ENCODE measurements at regions not wholly inside any gene's neighbourhood (a gene's known extent, or its start where the extent isn't known, plus 50 kb on each side); places are given as distances from the start of the nearest gene placed in this dataset.
"Not testable (repeated sequence)": the region's sequence is repeated elsewhere in the genome, so short reads cannot be mapped to it uniquely, and the experiment has no call there.

DNA sequence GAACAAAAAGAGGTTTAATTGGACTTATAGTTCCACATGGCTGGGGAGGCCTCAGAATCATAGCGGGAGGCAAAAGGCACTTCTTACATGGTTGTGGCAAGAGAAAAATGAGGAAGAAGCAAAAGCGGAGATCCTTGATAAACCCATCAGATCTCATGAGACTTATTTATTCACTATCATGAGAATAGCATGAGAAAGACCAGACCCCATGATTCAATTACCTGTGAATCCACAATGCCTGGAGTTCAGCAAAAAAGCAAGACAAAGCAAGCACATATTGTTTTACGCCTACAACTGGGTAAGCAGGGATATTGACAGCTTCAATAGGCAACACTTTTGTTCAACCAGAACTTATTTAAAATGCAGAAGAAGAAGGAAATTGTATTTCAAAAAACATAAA, 218.2 kb downstream of the RPL10L start:
- DNase-seq (ENCODE audit: low spot score) = no peak

GRCh38 chr14:46432516-46432915, 219.1 kb downstream of the RPL10L start:
- no peak for DNase-seq (ENCODE audit: low spot score)

DNA sequence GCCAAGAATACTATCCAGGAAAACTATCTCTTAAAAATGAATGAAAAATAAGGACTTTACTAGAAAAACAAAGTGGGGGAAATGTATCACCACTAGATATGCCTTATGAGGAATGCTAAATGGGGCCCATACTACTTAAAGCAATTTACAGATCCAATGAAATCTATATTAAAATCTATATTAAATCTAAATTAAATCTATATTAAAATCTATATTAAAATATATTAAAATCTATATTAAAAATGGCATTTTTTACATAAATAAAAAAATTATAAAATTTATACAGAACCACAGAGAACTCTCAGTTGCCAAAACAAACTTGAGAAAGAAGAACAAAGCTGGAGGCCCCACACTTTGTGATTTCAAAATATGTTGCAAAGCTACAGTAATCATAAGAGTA, 234.5 kb downstream of the RPL10L start:
- no peak for DNase-seq (ENCODE audit: low spot score)

DNA sequence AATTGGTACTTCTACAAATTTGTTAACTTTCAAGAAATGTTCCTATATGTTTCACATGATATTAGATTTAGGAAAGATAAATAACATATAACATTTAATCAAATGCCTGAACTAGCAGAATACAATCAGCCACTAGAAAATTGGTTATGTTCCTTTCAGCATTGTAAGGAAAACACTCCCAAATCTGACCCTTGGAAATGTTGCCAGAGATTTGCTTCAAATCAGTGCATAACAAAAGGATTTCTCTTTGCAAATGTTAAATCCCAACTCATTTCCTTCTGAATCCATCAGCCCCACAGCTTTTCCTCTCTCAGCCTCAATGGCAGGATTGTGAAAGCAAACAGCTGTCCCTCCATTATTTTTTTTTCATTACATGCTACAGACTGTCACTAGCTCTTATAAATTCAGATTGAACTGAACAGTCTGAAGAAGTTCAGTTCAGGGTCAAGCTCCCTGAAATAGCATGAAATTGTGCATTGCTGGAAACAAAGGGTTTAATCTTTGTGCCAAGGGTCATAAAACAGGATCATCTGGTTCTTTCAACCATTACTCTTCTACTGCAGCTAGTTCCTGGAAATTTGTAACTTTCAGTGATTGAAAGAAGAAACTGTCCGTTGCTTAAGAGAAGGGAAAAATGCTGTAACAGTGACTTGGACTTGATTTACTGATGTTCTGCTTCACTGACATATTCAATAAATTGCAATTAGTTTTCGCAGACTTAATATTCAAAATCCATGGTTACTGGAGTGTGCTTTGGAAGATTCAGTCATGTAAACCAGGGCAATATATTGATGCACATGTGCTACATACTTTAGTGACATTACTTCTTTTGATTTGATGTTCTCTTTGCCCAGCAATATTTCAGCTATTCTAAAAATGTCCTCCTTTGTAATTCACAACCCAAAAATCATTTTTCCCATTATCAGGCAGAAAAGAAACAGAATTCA, 246.4 kb downstream of the RPL10L start:
- peak; percentile 16 for DNase-seq (ENCODE audit: low spot score)

GRCh38 chr14:46402001-46402690, 249.4 kb downstream of the RPL10L start:
- DNase-seq (ENCODE audit: low spot score) = not testable (repeated sequence)

GRCh38 chr14:46401066-46401465, 250.5 kb downstream of the RPL10L start:
- DNase-seq (ENCODE audit: low spot score) = no peak

- no peak for DNase-seq (ENCODE audit: low spot score)
These were observed 252.5 kb downstream of the RPL10L start for GRCh38 chr14:46399049-46399448.

GRCh38 chr14:46384611-46385010, 267.0 kb downstream of the RPL10L start:
- DNase-seq (ENCODE audit: low spot score) = no peak

- DNase-seq (ENCODE audit: low spot score) = no peak
These were observed 269.9 kb downstream of the RPL10L start for GRCh38 chr14:46381674-46382073.

DNA sequence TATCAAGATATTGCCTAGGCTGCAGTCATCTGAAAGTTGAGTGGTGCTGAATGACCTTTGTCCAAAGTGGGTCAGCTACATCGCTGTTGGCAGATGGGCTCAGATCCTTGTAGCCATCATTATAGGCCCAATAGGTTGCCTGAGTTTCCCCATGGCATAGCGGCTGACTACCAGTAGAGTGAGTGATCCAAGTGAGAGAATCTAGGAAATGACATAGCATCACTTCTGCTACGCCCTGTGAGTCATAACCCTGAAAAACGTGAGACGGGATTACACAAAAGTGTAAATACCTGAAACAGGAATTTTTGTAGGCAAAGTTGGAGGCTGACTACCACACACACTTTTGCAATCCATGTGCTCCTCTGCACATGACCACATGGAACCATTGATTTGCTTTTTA, 273.3 kb downstream of the RPL10L start:
- DNase-seq (ENCODE audit: low spot score) = no peak

DNA sequence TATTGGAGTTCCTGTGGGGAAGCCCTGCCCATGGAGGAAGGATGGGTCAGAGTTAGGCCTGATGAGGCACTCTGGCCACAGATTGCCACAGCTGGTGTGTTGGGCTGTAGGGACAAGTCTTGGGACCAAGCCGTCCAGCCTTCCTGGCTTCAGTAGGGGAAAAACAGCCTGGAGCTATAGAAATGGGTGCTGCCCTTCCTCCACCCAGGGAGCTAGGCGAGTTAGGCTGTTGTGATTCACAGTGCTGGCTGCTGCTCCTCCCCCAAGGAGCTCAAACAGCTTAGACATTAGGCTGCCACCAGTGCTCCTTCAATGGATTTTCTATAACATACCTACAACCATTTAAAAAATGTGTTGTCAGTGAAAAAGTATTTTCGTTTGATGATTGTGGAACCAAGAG, 274.3 kb downstream of the RPL10L start:
- DNase-seq (ENCODE audit: low spot score) = no peak

- DNase-seq (ENCODE audit: low spot score) = no peak
These were observed 282.2 kb downstream of the RPL10L start for GRCh38 chr14:46369391-46369790.

- no peak for DNase-seq (ENCODE audit: low spot score)
These were observed 283.3 kb downstream of the RPL10L start for GRCh38 chr14:46368275-46368674.

DNA sequence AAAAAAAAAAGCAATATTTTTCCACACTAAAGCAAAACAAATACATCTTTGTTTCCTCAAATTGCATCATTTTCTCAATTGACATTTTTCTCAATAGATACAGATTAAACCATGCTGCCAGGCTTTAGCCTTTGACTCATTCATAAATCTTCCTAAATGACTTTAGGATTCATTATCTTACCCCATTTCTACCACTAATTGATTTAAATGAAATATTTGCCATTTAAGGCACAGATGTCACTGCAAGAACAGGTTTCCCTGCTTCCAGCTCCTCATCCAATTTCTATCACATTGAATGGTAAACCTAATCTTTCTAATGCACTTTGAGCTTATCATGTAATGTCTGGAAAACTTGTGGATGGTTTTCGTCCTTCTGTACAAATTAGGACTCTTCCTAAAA, 298.7 kb downstream of the RPL10L start:
- DNase-seq (ENCODE audit: low spot score) = no peak

- peak; percentile 7 for DNase-seq (ENCODE audit: low spot score)
These were observed 307.1 kb downstream of the RPL10L start for GRCh38 chr14:46344327-46344937.

GRCh38 chr14:46325777-46326176, 325.8 kb downstream of the RPL10L start:
- DNase-seq (ENCODE audit: low spot score) = no peak

DNA sequence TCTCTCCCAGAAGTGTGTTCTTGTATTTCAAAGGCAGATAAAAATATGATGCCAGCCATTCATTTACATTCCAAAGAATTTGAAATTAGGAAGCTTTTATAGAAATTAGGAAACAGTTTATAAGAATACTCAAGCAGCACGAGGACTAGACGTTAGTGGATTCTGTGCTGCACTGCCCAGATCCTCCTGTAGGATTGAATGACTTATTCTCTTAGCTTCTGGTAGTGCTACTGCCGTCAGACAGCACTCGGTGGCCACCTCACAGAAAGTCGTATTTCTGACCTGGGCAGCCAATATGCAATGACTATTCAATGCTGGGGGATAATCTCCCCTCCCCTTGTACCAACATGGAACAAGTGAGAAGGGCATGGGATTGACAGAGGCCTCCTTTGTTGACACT, 326.4 kb downstream of the RPL10L start:
- no peak for DNase-seq (ENCODE audit: low spot score)

DNA sequence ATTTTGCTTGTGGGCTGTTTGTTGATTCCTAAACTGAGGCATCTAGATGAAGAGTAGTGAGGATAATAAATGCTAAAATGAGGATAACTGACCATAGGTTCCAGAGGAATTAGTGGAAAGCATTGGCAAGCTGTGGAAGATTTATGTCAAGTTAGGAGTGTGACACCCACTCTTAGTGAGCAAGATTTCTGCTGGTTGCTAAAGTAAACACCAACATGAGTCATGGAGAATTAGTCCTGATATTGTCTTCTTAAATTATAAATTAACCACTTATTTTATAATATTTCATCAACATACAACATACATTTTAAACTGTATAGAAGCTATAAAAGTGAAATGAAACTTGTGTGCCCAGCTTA, 328.2 kb downstream of the RPL10L start:
- no peak for DNase-seq (ENCODE audit: low spot score)

- DNase-seq (ENCODE audit: low spot score) = no peak
These were observed 328.7 kb downstream of the RPL10L start for GRCh38 chr14:46322730-46323403.

DNA sequence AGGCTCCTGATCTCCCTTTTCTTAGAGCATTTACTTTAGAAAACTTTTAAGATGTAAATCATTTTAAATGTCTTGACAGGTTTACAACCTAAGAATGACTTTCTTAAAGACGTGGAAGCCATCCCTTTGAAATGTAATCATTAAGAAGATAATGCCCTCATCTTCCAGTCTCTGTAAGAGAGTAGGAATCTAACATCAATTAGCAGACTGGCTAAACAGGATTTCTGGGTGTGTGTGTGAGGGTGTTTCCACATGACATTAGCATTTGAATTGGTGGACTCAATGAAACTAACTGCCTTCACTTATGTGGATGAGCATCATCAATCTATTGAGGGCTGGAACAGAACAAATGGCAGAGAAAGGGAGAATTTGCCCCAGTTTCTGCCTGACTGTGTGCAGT, 329.5 kb downstream of the RPL10L start:
- DNase-seq (ENCODE audit: low spot score) = no peak

GRCh38 chr14:46306267-46306666, 345.3 kb downstream of the RPL10L start:
- DNase-seq (ENCODE audit: low spot score) = no peak

DNA sequence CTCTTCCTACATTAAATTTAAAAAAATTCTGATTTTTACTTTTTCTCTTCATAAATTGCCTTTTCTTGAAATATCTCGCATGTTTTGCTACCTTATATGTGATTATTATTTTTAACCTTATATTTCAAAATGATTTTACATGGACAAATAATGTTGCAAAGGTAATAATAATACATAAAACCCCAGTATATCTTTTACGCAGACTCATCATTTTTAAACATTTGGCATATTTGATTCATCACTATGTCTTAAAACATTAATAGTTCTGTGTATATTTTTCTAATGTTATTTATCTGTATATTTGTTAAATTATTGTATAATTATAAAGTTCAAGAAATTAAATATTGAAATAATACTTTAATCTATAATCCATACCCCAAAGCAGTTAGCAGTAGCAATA, 350.8 kb downstream of the RPL10L start:
- no peak for DNase-seq (ENCODE audit: low spot score)
